CD14-positive monocyte (primary cell): ENCODE measurements at regions not wholly inside any gene's neighbourhood (a gene's known extent, or its start where the extent isn't known, plus 50 kb on each side); places are given as distances from the start of the nearest gene placed in this dataset.

Source experiments
- DNase-seq, 3 donors: peaks; one replicate each; pipeline ENCODE4 v3.0.0-alpha.2; 2011 to 2022
- H2AFZ ChIP-seq: 2 replicates; pipeline ENCODE4 v1.6.0; 2012; ENCODE audit warnings: mild to moderate bottlenecking, low read depth, low read length, inconsistent platforms; ENCODE audit not compliant: insufficient read depth, poor library complexity, severe bottlenecking
- H3K27ac ChIP-seq, 2 donors: 1 replicate in 1 of 2; 2 replicates in 1 of 2; pipeline ENCODE4 v1.5.1; 2012 to 2013; ENCODE audit warnings: low read length in 2 of 2, control low read depth in 1 of 2, inconsistent platforms in 1 of 2, low read depth in 1 of 2, mild to moderate bottlenecking in 1 of 2
- H3K27me3 ChIP-seq, 2 donors: one replicate each; pipeline versions ENCODE4 v1.6.0 to v1.6.1; 2011 to 2013; ENCODE audit warnings: low read length in 2 of 2; ENCODE audit not compliant: control insufficient read depth in 2 of 2, insufficient read depth in 2 of 2
- H3K36me3 ChIP-seq, 2 donors: replicated peaks in 1 of 2; 1 replicate in 1 of 2; 2 replicates in 1 of 2; pipeline versions ENCODE4 v1.5.1 to v1.6.1; 2012 to 2013; ENCODE audit warnings: low read length in 2 of 2, control low read depth in 1 of 2, inconsistent platforms in 1 of 2, mild to moderate bottlenecking in 1 of 2; ENCODE audit not compliant: insufficient read depth in 2 of 2, control insufficient read depth in 1 of 2
- H3K4me1 ChIP-seq, 2 donors: 1 replicate in 1 of 2; 2 replicates in 1 of 2; pipeline versions ENCODE4 v1.5.1 to v1.6.1; 2012 to 2013; ENCODE audit warnings: low read length in 2 of 2, control low read depth in 1 of 2, inconsistent platforms in 1 of 2, mild to moderate bottlenecking in 1 of 2, moderate library complexity in 1 of 2; ENCODE audit not compliant: insufficient read depth in 2 of 2, control insufficient read depth in 1 of 2
- H3K4me2 ChIP-seq: replicated peaks from 2 replicates; pipeline ENCODE3; 2012; ENCODE audit warnings: low read length, moderate library complexity, mild to moderate bottlenecking; ENCODE audit not compliant: poor library complexity, severe bottlenecking; ENCODE audit errors: extremely low read depth
- H3K4me3 ChIP-seq, 3 experiments: fragments of 200-600 bp in 1 of 3; sonication (generic) in 1 of 3; replicated peaks in 1 of 3; 1 replicate in 2 of 3; 2 replicates in 1 of 3; pipeline ENCODE4 v1.5.1; 2011 to 2013; ENCODE audit warnings: low read length in 3 of 3, mild to moderate bottlenecking in 3 of 3, control low read depth in 2 of 3, low read depth in 2 of 3, inconsistent platforms in 1 of 3, moderate library complexity in 1 of 3
- H3K79me2 ChIP-seq: 2 replicates; pipeline ENCODE4 v1.6.0; 2012; ENCODE audit warnings: mild to moderate bottlenecking, control low read depth, inconsistent platforms, low read length, moderate library complexity; ENCODE audit not compliant: insufficient read depth
- H3K9ac ChIP-seq: 2 replicates; pipeline ENCODE4 v1.6.0; 2017; ENCODE audit warnings: low read length, mild to moderate bottlenecking; ENCODE audit not compliant: insufficient read depth, poor library complexity, severe bottlenecking
- H3K9me3 ChIP-seq, 2 donors: replicated peaks in 1 of 2; 1 replicate in 1 of 2; 2 replicates in 1 of 2; pipeline versions ENCODE4 v1.5.1 to v1.6.1; 2012 to 2013; ENCODE audit warnings: low read length in 2 of 2, control low read depth in 1 of 2; ENCODE audit not compliant: control insufficient read depth in 1 of 2, insufficient read depth in 1 of 2
- H4K20me1 ChIP-seq: 2 replicates; pipeline ENCODE4 v1.6.0; 2012; ENCODE audit warnings: mild to moderate bottlenecking, low read length, control low read depth, moderate library complexity; ENCODE audit not compliant: insufficient read depth
- H3K27ac Mint-ChIP-seq, 7 donors: one replicate each; pipeline ENCODE4 v1.8.0; 2020; ENCODE audit warnings: mild to moderate bottlenecking in 7 of 7, mixed read lengths in 7 of 7, moderate library complexity in 6 of 7, inconsistent platforms in 2 of 7
- H3K27me3 Mint-ChIP-seq, 3 donors: one replicate each; pipeline ENCODE4 v1.8.0; 2021 to 2022; ENCODE audit warnings: low read depth in 3 of 3, mild to moderate bottlenecking in 3 of 3, mixed read lengths in 3 of 3, moderate library complexity in 3 of 3, inconsistent platforms in 1 of 3
- H3K36me3 Mint-ChIP-seq, 2 donors: one replicate each; pipeline ENCODE4 v1.8.0; 2020; ENCODE audit warnings: mixed read lengths in 2 of 2, inconsistent platforms in 1 of 2, mild to moderate bottlenecking in 1 of 2
- H3K4me1 Mint-ChIP-seq: one replicate; pipeline ENCODE4 v1.8.0; 2020; ENCODE audit warnings: mild to moderate bottlenecking, mixed read lengths
- H3K4me3 Mint-ChIP-seq, 2 donors: one replicate each; pipeline ENCODE4 v1.8.0; 2020; ENCODE audit warnings: mild to moderate bottlenecking in 2 of 2, mixed read lengths in 2 of 2, moderate library complexity in 1 of 2
- H3K9me3 Mint-ChIP-seq, 7 donors: one replicate each; pipeline ENCODE4 v1.8.0; 2020 to 2022; ENCODE audit warnings: mixed read lengths in 7 of 7, mild to moderate bottlenecking in 6 of 7, moderate library complexity in 6 of 7, inconsistent platforms in 2 of 7
- WGBS: methylation state at CpG from one replicate; pipeline ENCODE4 v1.1.5; 2013; ENCODE audit warnings: missing lambda C conversion rate; ENCODE audit not compliant: insufficient coverage; 5-methylcytosine and 5-hydroxymethylcytosine counted together
- intact Hi-C, 2 donors: fragments of 100-400 bp; cut with micrococcal nuclease; formaldehyde crosslinking; loops; one replicate each; pipeline versions ENCODE4 v1.15.0 to v1.15.1; 2023
- TF ChIP-seq, protein P1 (sequence below): fragments of 200-600 bp; IDR thresholded peaks from one replicate; pipeline ENCODE4 v1.8.0; 2022; ENCODE audit warnings: antibody characterized with exemption, mild to moderate bottlenecking

DNA sequence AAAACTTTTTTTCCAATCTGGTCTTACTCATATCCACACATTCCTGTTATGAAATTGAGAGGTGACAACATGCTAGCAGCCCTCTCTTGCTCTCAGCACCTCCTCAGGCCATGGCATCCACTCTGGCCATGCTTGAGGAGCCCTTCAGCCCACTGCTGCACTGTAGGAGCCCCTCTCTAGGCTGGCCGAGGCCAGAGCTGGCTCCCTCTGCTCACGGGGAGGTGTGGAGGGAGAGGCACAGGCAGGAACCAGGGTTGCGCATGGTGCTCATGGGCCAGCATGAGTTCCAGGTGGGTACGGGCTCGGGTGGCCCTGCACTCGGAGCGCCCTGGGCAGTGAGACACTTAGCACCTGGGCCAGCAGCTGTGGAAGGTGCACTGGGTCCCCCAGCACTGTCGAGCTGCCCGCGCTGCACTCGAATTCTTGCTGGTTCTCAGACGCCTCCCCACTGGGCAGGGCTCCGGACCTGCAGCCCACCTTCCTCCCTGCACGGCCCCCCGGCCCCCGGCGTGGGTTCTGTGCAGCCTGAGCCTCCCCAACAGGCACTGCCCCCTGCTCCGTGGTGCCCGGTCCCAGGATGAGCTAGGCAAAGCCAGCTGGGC lies 1669.6 kb upstream of the CELF4 start:
- 92% methylated on average over 18 of the region's 19 CpGs for WGBS
- peaks cover 4 to 28% (median 24%) of the 10 kb centered on the region in 7 donors for H3K9me3 Mint-ChIP-seq
- H3K36me3 Mint-ChIP-seq: no peaks in the 10 kb centered on the region
- intact Hi-C loops: no loop called here
- H3K27me3 Mint-ChIP-seq: peaks cover 0 to 3% (median 0%) of the 10 kb centered on the region in 3 donors
- Histone ChIP-seq H3K36me3 (no peaks in the 10 kb centered on the region), H3K4me3 (no peak overlapping the region), H2AFZ (no peak overlapping the region), H3K9ac (no peak overlapping the region), H3K9me3 (peaks cover 9 to 36% of the 10 kb centered on the region in 2 donors), H3K27ac (no peak overlapping the region), H3K79me2 (no peaks in the 10 kb centered on the region), H3K27me3 (no peaks in the 10 kb centered on the region), H3K4me2 (no peak overlapping the region), H3K4me1 (no peaks in the 10 kb centered on the region), H4K20me1 (no peaks in the 10 kb centered on the region)
- H3K4me1 Mint-ChIP-seq: no peaks in the 10 kb centered on the region
- no peak overlapping the region for H3K4me3 Mint-ChIP-seq
- TF ChIP-seq, protein P1, sequence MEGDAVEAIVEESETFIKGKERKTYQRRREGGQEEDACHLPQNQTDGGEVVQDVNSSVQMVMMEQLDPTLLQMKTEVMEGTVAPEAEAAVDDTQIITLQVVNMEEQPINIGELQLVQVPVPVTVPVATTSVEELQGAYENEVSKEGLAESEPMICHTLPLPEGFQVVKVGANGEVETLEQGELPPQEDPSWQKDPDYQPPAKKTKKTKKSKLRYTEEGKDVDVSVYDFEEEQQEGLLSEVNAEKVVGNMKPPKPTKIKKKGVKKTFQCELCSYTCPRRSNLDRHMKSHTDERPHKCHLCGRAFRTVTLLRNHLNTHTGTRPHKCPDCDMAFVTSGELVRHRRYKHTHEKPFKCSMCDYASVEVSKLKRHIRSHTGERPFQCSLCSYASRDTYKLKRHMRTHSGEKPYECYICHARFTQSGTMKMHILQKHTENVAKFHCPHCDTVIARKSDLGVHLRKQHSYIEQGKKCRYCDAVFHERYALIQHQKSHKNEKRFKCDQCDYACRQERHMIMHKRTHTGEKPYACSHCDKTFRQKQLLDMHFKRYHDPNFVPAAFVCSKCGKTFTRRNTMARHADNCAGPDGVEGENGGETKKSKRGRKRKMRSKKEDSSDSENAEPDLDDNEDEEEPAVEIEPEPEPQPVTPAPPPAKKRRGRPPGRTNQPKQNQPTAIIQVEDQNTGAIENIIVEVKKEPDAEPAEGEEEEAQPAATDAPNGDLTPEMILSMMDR: no peak
- no peak overlapping the region for H3K27ac Mint-ChIP-seq
- no peak for DNase-seq

DNA sequence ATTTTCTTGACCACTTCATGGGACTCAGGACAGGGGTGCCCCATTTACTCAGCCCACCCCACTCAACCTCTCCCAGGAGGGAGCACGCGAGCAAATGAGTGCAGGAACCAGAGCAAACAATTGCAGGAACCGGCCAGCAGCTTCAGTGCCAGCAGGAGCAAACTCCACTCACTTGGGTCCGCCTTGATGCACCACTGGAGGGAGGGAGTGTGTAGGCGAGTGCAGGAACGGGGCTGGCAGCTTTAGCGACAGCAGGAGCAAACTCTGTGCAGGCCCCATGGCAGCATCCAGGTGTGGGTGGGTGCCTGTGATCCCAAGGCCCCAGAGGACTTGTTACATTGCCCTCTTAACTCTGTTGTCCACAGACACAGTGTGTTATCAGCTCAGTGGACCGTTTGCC lies 1667.3 kb upstream of the CELF4 start:
- no peaks in the 10 kb centered on the region for H3K79me2 ChIP-seq
- H3K27me3 ChIP-seq: no peaks in the 10 kb centered on the region
- H3K9me3 ChIP-seq: peaks cover 11 to 37% of the 10 kb centered on the region in 2 donors
- Mint-ChIP-seq H3K4me3 (no peak overlapping the region), H3K36me3 (no peaks in the 10 kb centered on the region), H3K4me1 (no peaks in the 10 kb centered on the region), H3K27me3 (no peaks in the 10 kb centered on the region), H3K27ac (no peak overlapping the region), H3K9me3 (peaks cover 3 to 34% (median 20%) of the 10 kb centered on the region in 7 donors)
- H3K9ac ChIP-seq: no peak overlapping the region
- no peaks in the 10 kb centered on the region for H3K36me3 ChIP-seq
- no peak for DNase-seq
- H4K20me1 ChIP-seq: no peaks in the 10 kb centered on the region
- TF ChIP-seq, protein P1: no peak
- 98% methylated on average over 5 of the region's 8 CpGs for WGBS
- no peak overlapping the region for H2AFZ ChIP-seq
- intact Hi-C loops: no loop called here
- no peaks in the 10 kb centered on the region for H3K4me1 ChIP-seq
- no peak overlapping the region for H3K4me2 ChIP-seq
- H3K4me3 ChIP-seq: no peak overlapping the region
- no peak overlapping the region for H3K27ac ChIP-seq
